Liver (tissue), 3 donors: ENCODE measurements at regions not wholly inside any gene's neighbourhood (a gene's known extent, or its start where the extent isn't known, plus 50 kb on each side); places are given as distances from the start of the nearest gene placed in this dataset.

ENCODE experiments used
- ATF3 ChIP-seq: IDR thresholded peaks from 2 replicates; pipeline ENCODE4 v1.6.1; 2016; ENCODE audit warnings: antibody characterized with exemption
- EGR1 ChIP-seq, 2 donors: IDR thresholded peaks; 2 replicates each; pipeline ENCODE4 v1.6.1; 2016 to 2018; ENCODE audit warnings: antibody characterized with exemption in 2 of 2, low read depth in 2 of 2
- FOXA2 ChIP-seq: IDR thresholded peaks from 2 replicates; pipeline ENCODE4 v1.6.1; 2016; ENCODE audit warnings: antibody characterized with exemption
- GABPA ChIP-seq, 2 donors: IDR thresholded peaks in 1 of 2; conservative IDR thresholded peaks in 1 of 2; 2 replicates each; pipeline ENCODE4 v1.6.1; 2016; ENCODE audit warnings: antibody characterized with exemption in 2 of 2, mild to moderate bottlenecking in 1 of 2, moderate library complexity in 1 of 2
- MAX ChIP-seq: IDR thresholded peaks from 2 replicates; pipeline ENCODE4 v1.6.1; 2016; ENCODE audit warnings: antibody characterized with exemption
- RAD21 ChIP-seq, 2 donors: IDR thresholded peaks; 2 replicates each; pipeline ENCODE4 v1.6.1; 2016; ENCODE audit warnings: antibody characterized with exemption in 2 of 2, mild to moderate bottlenecking in 2 of 2
- REST ChIP-seq: IDR thresholded peaks from 2 replicates; pipeline ENCODE4 v1.6.1; 2016; ENCODE audit warnings: antibody characterized with exemption, mild to moderate bottlenecking
- RXRA ChIP-seq, 2 donors: IDR thresholded peaks; 2 replicates each; pipeline ENCODE4 v1.6.1; 2017 to 2018; ENCODE audit warnings: antibody characterized with exemption in 2 of 2, mild to moderate bottlenecking in 1 of 2
- SP1 ChIP-seq: IDR thresholded peaks from 2 replicates; pipeline ENCODE4 v1.6.1; 2018; ENCODE audit warnings: antibody characterized with exemption, mild to moderate bottlenecking
- TAF1 ChIP-seq: conservative IDR thresholded peaks from 2 replicates; pipeline ENCODE4 v1.6.1; 2016; ENCODE audit warnings: antibody characterized with exemption, mild to moderate bottlenecking
- YY1 ChIP-seq: IDR thresholded peaks from 2 replicates; pipeline ENCODE4 v1.6.1; 2016; ENCODE audit warnings: antibody characterized with exemption, mild to moderate bottlenecking
- TF ChIP-seq, protein P1 (sequence below): fragments of 150-350 bp; IDR thresholded peaks from 2 replicates; pipeline ENCODE4 v1.5.1; 2017; ENCODE audit warnings: improper control_type of control experiment, low read depth, low read length; ENCODE audit not compliant: missing input control
- TF ChIP-seq, protein P2 (sequence below): IDR thresholded peaks from 2 replicates; pipeline ENCODE4 v1.6.1; 2016; ENCODE audit warnings: antibody characterized with exemption
- donor health status: healthy.
- donor health status: healthy.

DNA sequence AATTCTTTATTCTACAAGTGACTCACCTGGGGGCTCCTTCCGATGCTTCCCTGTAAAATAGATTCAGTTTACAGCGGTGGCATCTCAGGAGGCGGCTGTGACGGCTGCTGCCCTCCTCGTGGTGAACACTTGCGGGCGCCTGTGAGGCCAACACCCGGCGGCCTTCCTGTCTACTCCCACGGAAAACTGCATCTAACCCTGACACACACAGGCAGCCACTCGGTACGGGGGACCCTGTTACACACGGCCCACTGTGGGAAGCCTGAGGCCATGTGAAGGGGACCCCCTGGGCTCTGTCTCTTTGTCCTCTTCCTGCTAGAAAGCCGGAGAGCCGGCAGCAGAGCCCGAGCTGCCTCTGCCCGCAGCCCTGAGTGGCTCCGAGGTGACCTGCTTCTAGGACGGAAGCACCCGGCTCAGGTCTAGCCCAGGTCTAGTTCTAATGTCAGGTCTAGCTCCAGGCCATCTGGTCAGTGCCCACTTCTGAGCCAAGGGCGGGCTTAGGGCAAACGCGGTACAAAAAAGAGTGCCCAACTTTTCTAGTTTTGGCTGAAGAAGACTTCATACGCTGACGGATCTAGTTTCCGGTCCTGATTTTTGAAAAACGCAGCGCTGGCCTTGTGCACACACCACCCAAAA, 159.4 kb downstream of the ENGASE start:
- TF ChIP-seq REST, result no peak
- TF ChIP-seq, protein P1, sequence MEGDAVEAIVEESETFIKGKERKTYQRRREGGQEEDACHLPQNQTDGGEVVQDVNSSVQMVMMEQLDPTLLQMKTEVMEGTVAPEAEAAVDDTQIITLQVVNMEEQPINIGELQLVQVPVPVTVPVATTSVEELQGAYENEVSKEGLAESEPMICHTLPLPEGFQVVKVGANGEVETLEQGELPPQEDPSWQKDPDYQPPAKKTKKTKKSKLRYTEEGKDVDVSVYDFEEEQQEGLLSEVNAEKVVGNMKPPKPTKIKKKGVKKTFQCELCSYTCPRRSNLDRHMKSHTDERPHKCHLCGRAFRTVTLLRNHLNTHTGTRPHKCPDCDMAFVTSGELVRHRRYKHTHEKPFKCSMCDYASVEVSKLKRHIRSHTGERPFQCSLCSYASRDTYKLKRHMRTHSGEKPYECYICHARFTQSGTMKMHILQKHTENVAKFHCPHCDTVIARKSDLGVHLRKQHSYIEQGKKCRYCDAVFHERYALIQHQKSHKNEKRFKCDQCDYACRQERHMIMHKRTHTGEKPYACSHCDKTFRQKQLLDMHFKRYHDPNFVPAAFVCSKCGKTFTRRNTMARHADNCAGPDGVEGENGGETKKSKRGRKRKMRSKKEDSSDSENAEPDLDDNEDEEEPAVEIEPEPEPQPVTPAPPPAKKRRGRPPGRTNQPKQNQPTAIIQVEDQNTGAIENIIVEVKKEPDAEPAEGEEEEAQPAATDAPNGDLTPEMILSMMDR, result no peak
- TF ChIP-seq MAX, result no peak
- no peak for TF ChIP-seq YY1
- no peak for TF ChIP-seq RAD21 (IDR thresholded peaks at IDR 0.05)
- TF ChIP-seq, protein P2, sequence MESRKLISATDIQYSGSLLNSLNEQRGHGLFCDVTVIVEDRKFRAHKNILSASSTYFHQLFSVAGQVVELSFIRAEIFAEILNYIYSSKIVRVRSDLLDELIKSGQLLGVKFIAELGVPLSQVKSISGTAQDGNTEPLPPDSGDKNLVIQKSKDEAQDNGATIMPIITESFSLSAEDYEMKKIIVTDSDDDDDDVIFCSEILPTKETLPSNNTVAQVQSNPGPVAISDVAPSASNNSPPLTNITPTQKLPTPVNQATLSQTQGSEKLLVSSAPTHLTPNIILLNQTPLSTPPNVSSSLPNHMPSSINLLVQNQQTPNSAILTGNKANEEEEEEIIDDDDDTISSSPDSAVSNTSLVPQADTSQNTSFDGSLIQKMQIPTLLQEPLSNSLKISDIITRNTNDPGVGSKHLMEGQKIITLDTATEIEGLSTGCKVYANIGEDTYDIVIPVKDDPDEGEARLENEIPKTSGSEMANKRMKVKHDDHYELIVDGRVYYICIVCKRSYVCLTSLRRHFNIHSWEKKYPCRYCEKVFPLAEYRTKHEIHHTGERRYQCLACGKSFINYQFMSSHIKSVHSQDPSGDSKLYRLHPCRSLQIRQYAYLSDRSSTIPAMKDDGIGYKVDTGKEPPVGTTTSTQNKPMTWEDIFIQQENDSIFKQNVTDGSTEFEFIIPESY, result no peak
- TF ChIP-seq EGR1 (IDR thresholded peaks at IDR 0.05; ENCODE audit: low read depth in 2 of 2), result no peak
- TF ChIP-seq SP1, result no peak
- TF ChIP-seq GABPA (IDR thresholded peaks at IDR 0.05 in 1 of 2, conservative IDR thresholded peaks at IDR 0.05 in 1 of 2), result no peak
- TF ChIP-seq TAF1, result no peak
- no peak for TF ChIP-seq RXRA (IDR thresholded peaks at IDR 0.05)
- no peak for TF ChIP-seq FOXA2
- TF ChIP-seq ATF3, result no peak
